IPS-18a (cell line): ENCODE measurements at regions not wholly inside any gene's neighbourhood (a gene's known extent, or its start where the extent isn't known, plus 50 kb on each side); places are given as distances from the start of the nearest gene placed in this dataset.
"Not testable (repeated sequence)": the region's sequence is repeated elsewhere in the genome, so short reads cannot be mapped to it uniquely, and the experiment has no call there.

ENCODE experiments used
- H3K27ac ChIP-seq: one replicate; pipeline ENCODE4 v1.5.1; 2013; ENCODE audit warnings: low read length
- H3K27me3 ChIP-seq: one replicate; pipeline ENCODE4 v1.6.1; 2013; ENCODE audit warnings: mild to moderate bottlenecking, low read length; ENCODE audit not compliant: control insufficient read depth, insufficient read depth
- H3K36me3 ChIP-seq: one replicate; pipeline ENCODE4 v1.6.1; 2013; ENCODE audit warnings: low read depth, low read length; ENCODE audit not compliant: control insufficient read depth
- H3K4me1 ChIP-seq: one replicate; pipeline ENCODE4 v1.6.1; 2013; ENCODE audit warnings: low read depth, low read length; ENCODE audit not compliant: control insufficient read depth
- H3K4me3 ChIP-seq: one replicate; pipeline ENCODE4 v1.5.1; 2013; ENCODE audit warnings: low read length
- H3K9ac ChIP-seq: one replicate; pipeline ENCODE4 v1.6.1; 2013; ENCODE audit warnings: mild to moderate bottlenecking, low read length, moderate library complexity
- H3K9me3 ChIP-seq: one replicate; pipeline ENCODE4 v1.6.1; 2013; ENCODE audit warnings: low read depth, low read length; ENCODE audit not compliant: control insufficient read depth

DNA sequence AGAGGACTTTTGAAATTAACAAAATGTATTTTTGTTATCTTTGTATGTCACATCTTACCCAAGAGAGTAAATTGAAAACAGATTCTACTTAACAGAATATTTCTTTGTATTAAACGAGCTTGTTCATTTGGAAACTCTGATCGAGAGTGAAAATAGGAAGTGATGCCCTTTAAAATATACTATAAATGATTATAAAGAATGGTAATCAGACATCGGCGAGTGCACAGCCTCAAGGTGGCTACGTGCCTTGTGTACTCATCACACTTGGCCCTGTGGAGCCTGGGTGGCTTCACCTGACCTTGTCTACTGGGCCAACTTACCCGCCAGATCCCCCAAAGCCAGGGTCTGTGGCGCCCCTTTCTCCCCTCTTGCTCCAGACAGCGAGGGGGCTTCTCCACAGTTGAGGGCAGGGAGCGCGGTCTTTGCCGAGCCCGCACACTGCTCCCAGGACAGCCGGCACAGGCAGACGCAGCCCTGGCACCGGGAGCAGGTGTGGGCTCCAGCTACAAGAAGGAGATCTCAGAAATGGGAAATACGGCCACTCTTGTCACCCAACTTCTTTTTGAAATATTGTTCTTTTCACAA lies 243.2 kb downstream of the CEMIP2 start:
- Histone ChIP-seq H3K27ac (no peak overlapping the region), H3K9me3 (no peaks in the 10 kb centered on the region), H3K4me1 (no peaks in the 10 kb centered on the region), H3K27me3 (no peaks in the 10 kb centered on the region), H3K4me3 (no peak overlapping the region), H3K36me3 (no peaks in the 10 kb centered on the region), H3K9ac (no peak overlapping the region)

DNA sequence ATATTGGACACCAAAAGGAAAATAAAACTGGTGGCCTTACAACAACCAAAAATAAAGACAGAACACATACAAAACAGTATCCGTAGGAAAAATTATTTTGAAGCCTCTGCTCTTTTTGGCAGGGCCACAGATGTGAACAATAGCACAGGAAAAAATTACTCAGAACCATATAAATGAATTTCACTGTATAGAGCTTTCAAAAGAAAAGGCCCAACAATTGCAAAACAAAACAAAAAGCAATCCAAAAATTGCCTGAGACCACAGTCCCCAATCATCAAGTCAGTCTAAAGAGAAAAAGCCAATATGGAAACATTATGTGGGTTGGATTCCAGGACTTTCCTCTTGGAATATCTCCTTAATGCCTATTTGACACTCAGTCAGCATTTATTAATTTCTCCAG lies 243.8 kb downstream of the CEMIP2 start:
- no peak overlapping the region for H3K9ac ChIP-seq
- H3K27me3 ChIP-seq: no peaks in the 10 kb centered on the region
- H3K9me3 ChIP-seq: no peaks in the 10 kb centered on the region
- no peaks in the 10 kb centered on the region for H3K36me3 ChIP-seq
- H3K27ac ChIP-seq: no peak overlapping the region
- H3K4me1 ChIP-seq: no peaks in the 10 kb centered on the region
- H3K4me3 ChIP-seq: no peak overlapping the region

DNA sequence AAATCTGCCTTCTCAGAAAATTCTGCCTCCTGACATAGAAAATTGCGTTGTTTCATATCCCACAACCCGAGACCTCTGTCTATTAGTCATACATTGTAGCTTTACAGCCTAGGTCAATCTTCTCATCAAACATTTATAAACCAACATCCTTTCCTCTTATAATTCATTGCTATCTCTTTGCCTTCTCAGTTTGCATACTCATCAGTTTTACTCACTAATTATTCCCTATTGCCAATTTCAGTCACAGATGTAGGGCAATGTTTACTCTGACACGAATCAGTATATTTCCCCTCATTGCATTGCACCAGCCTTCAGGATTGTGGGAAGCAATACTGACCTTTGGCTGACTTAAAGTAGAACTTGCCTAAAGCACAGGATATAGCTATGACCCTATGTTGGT lies 247.2 kb downstream of the CEMIP2 start:
- Histone ChIP-seq H3K9me3 (no peaks in the 10 kb centered on the region), H3K27ac (no peak overlapping the region), H3K27me3 (no peaks in the 10 kb centered on the region), H3K9ac (no peak overlapping the region), H3K4me3 (no peak overlapping the region), H3K36me3 (no peaks in the 10 kb centered on the region), H3K4me1 (peaks cover 13% of the 10 kb centered on the region)

DNA sequence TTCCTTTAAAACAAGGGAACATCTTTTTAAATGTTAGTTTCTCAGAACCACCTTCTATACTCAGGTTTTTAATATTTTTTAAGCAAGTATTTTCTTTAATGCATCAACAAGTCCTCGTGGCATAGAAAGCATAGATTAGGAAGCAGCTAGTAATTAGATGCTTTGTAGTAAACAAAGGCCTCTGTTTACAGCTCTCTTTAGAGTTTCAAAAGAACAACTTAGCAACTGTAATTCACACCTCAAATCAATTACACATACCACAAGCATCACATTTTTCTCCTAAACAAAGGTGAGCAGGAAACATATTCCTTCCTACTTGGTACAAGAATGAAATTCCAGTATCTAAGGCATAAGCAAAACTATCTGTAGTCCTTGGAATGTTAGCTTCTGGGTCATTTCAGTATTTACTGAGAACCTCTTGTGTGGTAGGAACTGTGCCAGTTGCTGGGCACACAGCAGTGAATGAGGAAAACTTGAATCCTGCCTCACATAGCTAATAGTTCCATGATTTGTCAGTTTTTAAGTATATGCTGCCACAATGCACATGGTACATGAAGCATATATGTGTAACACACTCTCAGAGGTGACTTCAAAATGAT lies 249.1 kb downstream of the CEMIP2 start:
- no peak overlapping the region for H3K9ac ChIP-seq

DNA sequence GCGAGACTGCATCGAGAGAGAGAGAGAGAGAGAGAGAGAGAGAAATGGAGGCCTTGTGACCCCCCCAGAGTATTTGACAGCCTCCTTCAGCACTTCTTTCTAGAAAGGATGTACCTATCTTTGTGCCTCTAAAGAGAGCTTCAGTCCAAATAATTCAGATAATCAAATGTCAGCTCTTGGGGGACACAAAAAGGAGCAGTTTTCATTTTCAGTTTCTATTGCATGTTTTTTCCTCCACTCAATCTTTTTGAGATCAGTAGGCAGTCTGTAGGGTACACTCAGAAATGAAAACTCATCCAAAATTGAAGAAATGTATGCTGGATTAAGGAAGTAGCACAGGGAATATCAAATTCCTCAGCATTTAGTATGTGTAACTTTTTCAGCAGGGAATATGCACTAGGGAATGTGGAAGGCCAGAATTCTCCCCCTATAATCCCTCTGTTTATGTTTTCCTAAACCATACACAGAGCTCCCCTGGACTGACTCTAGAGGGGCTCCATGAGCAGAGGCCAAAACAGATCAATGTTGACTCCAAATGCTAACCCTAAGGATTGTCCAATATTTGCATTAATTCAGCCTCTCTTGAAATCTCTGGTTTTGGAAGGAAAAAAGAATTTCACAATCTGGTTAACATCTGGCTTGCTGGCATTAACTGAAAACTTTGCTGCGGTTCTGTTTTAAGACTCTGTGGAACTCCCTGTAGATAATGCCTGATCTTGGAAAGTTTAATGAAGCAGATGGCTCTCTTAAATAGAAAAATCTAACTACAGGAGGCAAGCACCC lies 250.1 kb downstream of the CEMIP2 start:
- Histone ChIP-seq H3K36me3 (no peaks in the 10 kb centered on the region), H3K27ac (no peak overlapping the region), H3K9me3 (no peaks in the 10 kb centered on the region), H3K9ac (no peak overlapping the region), H3K4me3 (no peak overlapping the region), H3K27me3 (no peaks in the 10 kb centered on the region), H3K4me1 (peaks cover 13% of the 10 kb centered on the region)

More for the DNA sequence above, 249.1 kb downstream of the CEMIP2 start:
- Histone ChIP-seq H3K4me1 (peaks cover 13% of the 10 kb centered on the region), H3K36me3 (no peaks in the 10 kb centered on the region), H3K27ac (no peak overlapping the region), H3K9me3 (no peaks in the 10 kb centered on the region), H3K27me3 (no peaks in the 10 kb centered on the region), H3K4me3 (no peak overlapping the region)

DNA sequence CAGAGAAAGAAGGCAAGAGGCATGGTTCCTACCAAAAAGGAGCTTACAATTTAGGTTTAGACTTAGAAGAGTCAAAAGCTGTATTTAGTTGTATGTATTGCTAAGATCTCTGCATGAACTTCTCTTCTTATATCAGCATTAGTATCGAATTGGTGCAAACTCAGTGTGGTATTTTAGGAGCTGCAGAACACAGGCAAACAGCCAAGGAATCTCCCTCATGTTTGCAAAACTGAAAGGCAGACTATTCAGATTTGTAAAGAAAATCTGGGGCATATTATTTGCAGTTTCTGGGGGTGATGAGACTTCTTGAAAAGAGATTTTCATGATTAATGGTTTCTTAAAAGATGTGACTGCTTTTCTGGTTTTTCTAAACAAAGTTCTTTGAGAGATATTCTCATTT lies 252.7 kb downstream of the CEMIP2 start:
- Histone ChIP-seq H3K4me3 (no peak overlapping the region), H3K9ac (no peak overlapping the region), H3K27ac (no peak overlapping the region), H3K36me3 (no peaks in the 10 kb centered on the region), H3K27me3 (no peaks in the 10 kb centered on the region), H3K9me3 (no peaks in the 10 kb centered on the region), H3K4me1 (peaks cover 13% of the 10 kb centered on the region)

DNA sequence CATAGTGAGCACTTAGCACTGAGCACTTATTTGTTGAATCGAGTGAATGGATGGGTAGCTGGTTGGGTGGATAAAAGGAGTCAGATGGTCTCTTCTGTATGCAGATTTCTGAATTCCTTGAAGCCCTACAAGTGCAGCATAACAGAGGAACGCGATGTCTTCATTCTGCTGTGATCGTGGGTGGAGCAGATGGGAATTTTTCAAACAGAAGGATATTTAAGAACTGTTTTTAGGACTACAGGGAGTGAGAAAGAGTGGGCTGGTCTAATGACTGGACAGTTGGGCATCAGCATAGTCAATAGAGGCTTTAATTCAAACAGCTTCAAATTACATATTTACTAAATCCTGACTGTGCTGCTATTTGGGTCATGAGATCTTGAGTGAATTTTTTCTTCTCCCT lies 253.2 kb downstream of the CEMIP2 start:
- no peaks in the 10 kb centered on the region for H3K9me3 ChIP-seq
- peaks cover 13% of the 10 kb centered on the region for H3K4me1 ChIP-seq
- H3K36me3 ChIP-seq: no peaks in the 10 kb centered on the region
- no peak overlapping the region for H3K9ac ChIP-seq
- H3K4me3 ChIP-seq: no peak overlapping the region
- no peaks in the 10 kb centered on the region for H3K27me3 ChIP-seq
- no peak overlapping the region for H3K27ac ChIP-seq

DNA sequence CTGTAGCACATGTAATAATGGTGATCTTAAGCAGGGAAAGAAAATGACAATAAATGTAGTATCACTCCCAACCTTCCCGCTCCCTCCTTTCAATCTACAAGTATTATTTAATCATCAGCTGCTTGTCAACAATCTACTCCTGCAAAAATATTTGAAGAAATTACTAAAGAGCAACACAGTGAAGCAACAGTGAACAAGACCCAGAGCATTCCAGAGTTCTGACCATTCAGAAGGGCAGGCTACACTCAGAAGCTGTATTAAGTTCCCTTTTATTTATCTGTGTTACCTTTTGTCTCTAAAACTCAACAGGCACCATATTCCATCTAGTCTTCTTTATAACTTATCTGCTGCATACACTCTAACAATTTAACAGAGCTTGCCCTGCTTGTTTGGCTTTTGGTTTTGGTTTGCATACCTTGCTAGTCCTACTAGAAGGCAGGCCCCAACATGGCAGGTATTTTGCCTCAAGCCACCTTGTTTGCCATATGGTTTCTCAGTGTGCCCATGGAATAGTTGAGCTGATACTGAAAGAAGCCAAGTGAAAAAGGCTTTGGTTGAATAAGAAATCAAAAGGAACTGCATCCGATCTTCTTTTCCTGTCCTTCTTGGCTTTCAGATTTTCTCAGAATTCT lies 253.9 kb downstream of the CEMIP2 start:
- Histone ChIP-seq H3K36me3 (no peaks in the 10 kb centered on the region), H3K9me3 (no peaks in the 10 kb centered on the region), H3K4me3 (no peak overlapping the region), H3K27ac (no peak overlapping the region), H3K27me3 (no peaks in the 10 kb centered on the region), H3K4me1 (peaks cover 13% of the 10 kb centered on the region), H3K9ac (no peak overlapping the region)

DNA sequence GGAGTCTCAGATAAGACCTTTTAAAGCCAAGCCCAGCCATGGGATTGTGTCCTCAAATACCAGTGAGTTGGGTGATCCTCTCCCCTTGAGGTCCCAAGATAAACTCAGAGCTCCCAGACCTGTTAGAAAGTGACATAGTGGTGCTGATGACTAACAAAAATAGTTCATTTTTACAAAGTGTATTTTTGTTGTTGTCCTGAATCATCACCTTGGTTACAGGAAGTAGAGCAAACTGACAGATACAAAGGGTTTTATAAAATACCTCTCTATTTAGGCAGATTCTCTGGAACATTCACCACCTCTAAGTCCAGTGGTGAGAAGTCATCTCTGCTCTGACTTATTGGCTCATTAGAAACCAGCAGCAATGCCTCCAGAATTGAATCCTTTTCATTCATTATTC lies 259.3 kb downstream of the CEMIP2 start:
- no peaks in the 10 kb centered on the region for H3K36me3 ChIP-seq
- no peaks in the 10 kb centered on the region for H3K4me1 ChIP-seq
- no peaks in the 10 kb centered on the region for H3K9me3 ChIP-seq
- no peak overlapping the region for H3K4me3 ChIP-seq
- H3K27me3 ChIP-seq: no peaks in the 10 kb centered on the region
- H3K27ac ChIP-seq: no peak overlapping the region
- H3K9ac ChIP-seq: no peak overlapping the region

DNA sequence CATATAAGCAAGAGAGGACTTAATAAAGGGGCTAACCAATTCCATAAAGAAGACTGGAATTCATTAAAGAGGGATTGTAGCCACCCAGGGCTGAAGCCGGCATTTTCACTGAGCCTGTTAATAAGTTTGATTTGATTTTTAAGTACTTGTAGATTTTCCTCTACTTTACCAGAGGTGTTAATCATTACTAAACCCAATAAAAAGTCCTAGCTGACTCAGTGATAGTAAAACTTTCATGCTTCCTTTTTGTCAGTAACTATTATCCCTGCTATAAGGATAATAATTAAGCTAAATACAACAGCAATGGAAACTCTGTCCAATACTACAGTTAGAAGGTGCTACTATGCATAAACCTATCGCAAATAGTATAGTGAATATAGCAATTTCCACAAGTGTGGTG lies 260.2 kb downstream of the CEMIP2 start:
- not testable (repeated sequence) for H3K27ac ChIP-seq, H3K9me3 ChIP-seq, H3K4me1 ChIP-seq, H3K27me3 ChIP-seq, H3K9ac ChIP-seq, H3K4me3 ChIP-seq, H3K36me3 ChIP-seq

DNA sequence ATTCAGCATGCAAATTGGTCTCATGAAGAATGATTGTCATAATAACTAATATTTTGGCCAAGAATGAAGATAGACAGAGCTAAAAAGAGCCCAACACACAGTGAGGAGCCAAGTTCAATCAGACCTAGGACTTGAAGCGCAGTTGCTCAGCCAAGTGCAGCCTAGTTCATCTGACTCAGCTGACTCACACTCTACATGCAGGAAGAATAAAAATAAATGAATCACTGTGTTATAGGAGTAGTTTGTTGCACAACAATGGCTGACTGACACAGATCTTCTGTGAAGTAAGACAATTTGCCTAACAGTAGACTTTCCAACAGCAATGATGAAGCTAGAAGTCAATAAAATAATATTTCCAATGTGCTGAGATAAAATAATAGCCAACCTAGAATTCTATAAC lies 261.5 kb downstream of the CEMIP2 start:
- no peak overlapping the region for H3K9ac ChIP-seq
- H3K9me3 ChIP-seq: no peaks in the 10 kb centered on the region
- no peaks in the 10 kb centered on the region for H3K27me3 ChIP-seq
- H3K4me3 ChIP-seq: no peak overlapping the region
- no peaks in the 10 kb centered on the region for H3K36me3 ChIP-seq
- H3K27ac ChIP-seq: no peak overlapping the region
- H3K4me1 ChIP-seq: no peaks in the 10 kb centered on the region
